ENCODE measurements at regions not wholly inside any gene's neighbourhood (a gene's known extent, or its start where the extent isn't known, plus 50 kb on each side); places are given as distances from the start of the nearest gene placed in this dataset.

DNA sequence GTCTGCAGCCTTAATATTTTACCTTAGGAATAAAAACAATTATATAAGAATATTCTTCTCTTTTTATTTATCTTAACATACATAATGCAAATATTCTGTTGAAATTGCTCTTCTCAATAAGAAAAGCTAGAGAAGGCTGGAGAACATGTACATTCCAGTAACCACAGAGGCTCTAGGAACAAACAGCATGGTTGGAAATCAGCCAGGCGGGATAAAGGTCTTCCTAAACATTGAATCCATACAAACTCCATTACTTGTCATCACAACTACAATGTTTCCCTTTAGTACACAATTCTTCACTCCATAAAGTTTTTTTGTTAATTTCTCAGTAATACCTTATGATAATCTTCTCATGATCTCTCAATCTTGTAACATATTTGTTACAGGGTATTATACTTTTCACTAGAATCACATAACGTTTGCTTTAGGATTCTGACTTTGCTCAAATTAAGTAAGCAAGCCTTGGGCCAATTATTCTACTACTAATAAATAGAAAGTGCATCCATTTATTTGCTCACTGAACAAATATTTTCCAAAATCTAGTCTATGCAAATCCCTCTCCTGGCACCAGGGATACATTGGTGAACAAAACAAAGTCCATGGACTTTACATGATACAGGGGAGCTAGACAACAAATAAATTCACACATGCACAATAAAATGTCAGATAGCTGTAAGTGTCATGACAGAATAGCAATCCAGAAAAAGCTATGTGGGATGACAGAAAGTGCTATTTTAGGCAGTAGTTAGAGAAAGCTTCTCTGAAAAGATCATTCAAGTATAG lies 237.5 kb upstream of the TMTC1 start:
- TF ChIP-seq EZH2 (IDR thresholded peaks at IDR 0.05; ENCODE audit: borderline replicate concordance), result no peak
- TF ChIP-seq, protein P1, sequence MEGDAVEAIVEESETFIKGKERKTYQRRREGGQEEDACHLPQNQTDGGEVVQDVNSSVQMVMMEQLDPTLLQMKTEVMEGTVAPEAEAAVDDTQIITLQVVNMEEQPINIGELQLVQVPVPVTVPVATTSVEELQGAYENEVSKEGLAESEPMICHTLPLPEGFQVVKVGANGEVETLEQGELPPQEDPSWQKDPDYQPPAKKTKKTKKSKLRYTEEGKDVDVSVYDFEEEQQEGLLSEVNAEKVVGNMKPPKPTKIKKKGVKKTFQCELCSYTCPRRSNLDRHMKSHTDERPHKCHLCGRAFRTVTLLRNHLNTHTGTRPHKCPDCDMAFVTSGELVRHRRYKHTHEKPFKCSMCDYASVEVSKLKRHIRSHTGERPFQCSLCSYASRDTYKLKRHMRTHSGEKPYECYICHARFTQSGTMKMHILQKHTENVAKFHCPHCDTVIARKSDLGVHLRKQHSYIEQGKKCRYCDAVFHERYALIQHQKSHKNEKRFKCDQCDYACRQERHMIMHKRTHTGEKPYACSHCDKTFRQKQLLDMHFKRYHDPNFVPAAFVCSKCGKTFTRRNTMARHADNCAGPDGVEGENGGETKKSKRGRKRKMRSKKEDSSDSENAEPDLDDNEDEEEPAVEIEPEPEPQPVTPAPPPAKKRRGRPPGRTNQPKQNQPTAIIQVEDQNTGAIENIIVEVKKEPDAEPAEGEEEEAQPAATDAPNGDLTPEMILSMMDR (IDR thresholded peaks at IDR 0.05; ENCODE audit: poor library complexity), result no peak
